Gastrocnemius medialis (tissue), 4 donors: ENCODE measurements at regions not wholly inside any gene's neighbourhood (a gene's known extent, or its start where the extent isn't known, plus 50 kb on each side); places are given as distances from the start of the nearest gene placed in this dataset.

Experiments
- ATAC-seq, 2 donors: fragments of 150-250 bp; one replicate each; pipeline ENCODE4 v1.9.1; 2016
- DNase-seq, 2 donors: peaks; one replicate each; pipeline ENCODE4 v3.0.0-alpha.2; 2019
- H3K27ac ChIP-seq, 4 donors: fragments of 200-600 bp; sonication (generic); 1 replicate in 1 of 4; 2 replicates in 3 of 4; pipeline ENCODE4 v1.5.1; 2016 to 2018; ENCODE audit warnings: mild to moderate bottlenecking in 2 of 4, moderate library complexity in 1 of 4
- H3K27me3 ChIP-seq, 3 donors: fragments of 200-600 bp; sonication (generic) in 2 of 3; 1 replicate in 1 of 3; 2 replicates in 2 of 3; pipeline versions ENCODE4 v1.5.1 to v1.6.0; 2016 to 2019; ENCODE audit warnings: mild to moderate bottlenecking in 1 of 3, moderate library complexity in 1 of 3
- H3K36me3 ChIP-seq, 2 donors: fragments of 200-600 bp; sonication (generic) in 1 of 2; one replicate each; pipeline ENCODE4 v1.5.1; 2017 to 2018
- H3K4me1 ChIP-seq, 2 donors: fragments of 200-600 bp; sonication (generic) in 1 of 2; one replicate each; pipeline ENCODE4 v1.5.1; 2016 to 2017; ENCODE audit warnings: mild to moderate bottlenecking in 2 of 2
- H3K4me3 ChIP-seq, 4 donors: fragments of 200-600 bp; sonication (generic) in 3 of 4; 1 replicate in 1 of 4; 2 replicates in 3 of 4; pipeline ENCODE4 v1.5.1; 2016 to 2019; ENCODE audit warnings: mild to moderate bottlenecking in 2 of 4
- H3K9me3 ChIP-seq, 3 donors: fragments of 200-600 bp; sonication (generic) in 2 of 3; 1 replicate in 1 of 3; 2 replicates in 2 of 3; pipeline ENCODE4 v1.5.1; 2016 to 2019
- CTCF ChIP-seq, 5 experiments: fragments of 450-650 bp in 3 of 5; fragments of 200-600 bp in 2 of 5; sonication (generic) in 2 of 5; IDR thresholded peaks in 4 of 5; conservative IDR thresholded peaks in 1 of 5; 1 replicate in 4 of 5; 2 replicates in 1 of 5; pipeline ENCODE4 v1.5.1; 2016 to 2019; ENCODE audit warnings: antibody characterized with exemption in 5 of 5, mild to moderate bottlenecking in 3 of 5, moderate library complexity in 3 of 5
- POLR2A ChIP-seq, 2 donors: fragments of 450-650 bp; IDR thresholded peaks; one replicate each; pipeline ENCODE4 v1.6.1; 2017; ENCODE audit warnings: antibody characterized with exemption in 2 of 2, mild to moderate bottlenecking in 2 of 2, moderate library complexity in 2 of 2
- in situ Hi-C, 4 donors: fragments of 200-750 bp; cut with MboI; loops; one replicate each; pipeline versions ENCODE4 v1.15.0 to v1.8.0; 2017; ENCODE audit warnings: low sequenced_read_pairs in 4 of 4
- intact Hi-C: fragments of 100-400 bp; cut with DNase I; formaldehyde crosslinking; loops from one replicate; pipeline ENCODE4 v1.15.1; 2023; ENCODE audit warnings: low total_unique reads

GRCh38 chr16:79792664-79793351, 192.3 kb upstream of the MAF start:
- Histone ChIP-seq H3K4me1 (no peaks in the 10 kb centered on the region), H3K4me3 (no peak overlapping the region), H3K9me3 (no peaks in the 10 kb centered on the region), H3K36me3 (no peaks in the 10 kb centered on the region), H3K27ac (no peak overlapping the region), H3K27me3 (no peaks in the 10 kb centered on the region)
- no peak for TF ChIP-seq CTCF (IDR thresholded peaks at IDR 0.05 in 4 of 5, conservative IDR thresholded peaks at IDR 0.05 in 1 of 5)
- no peak for TF ChIP-seq POLR2A (IDR thresholded peaks at IDR 0.05)
- intact Hi-C loops = no loop called here
- in situ Hi-C loops = no loop called here
- DNase-seq (no peak), ATAC-seq (no peak)

GRCh38 chr16:79792076-79792475, 191.5 kb upstream of the MAF start:
- Histone ChIP-seq H3K9me3 (no peaks in the 10 kb centered on the region), H3K27me3 (no peaks in the 10 kb centered on the region), H3K4me1 (no peaks in the 10 kb centered on the region), H3K27ac (no peak overlapping the region), H3K36me3 (no peaks in the 10 kb centered on the region), H3K4me3 (no peak overlapping the region)
- ATAC-seq (no peak), DNase-seq (no peak)
- in situ Hi-C loops (no loop called here), intact Hi-C loops (no loop called here)
- no peak for TF ChIP-seq POLR2A (IDR thresholded peaks at IDR 0.05)
- TF ChIP-seq CTCF (IDR thresholded peaks at IDR 0.05 in 4 of 5, conservative IDR thresholded peaks at IDR 0.05 in 1 of 5) = no peak

GRCh38 chr16:79790854-79791253, 190.3 kb upstream of the MAF start:
- ATAC-seq (no peak), DNase-seq (no peak)
- Histone ChIP-seq H3K27me3 (no peaks in the 10 kb centered on the region), H3K27ac (no peak overlapping the region), H3K9me3 (no peaks in the 10 kb centered on the region), H3K4me3 (no peak overlapping the region), H3K4me1 (no peaks in the 10 kb centered on the region), H3K36me3 (no peaks in the 10 kb centered on the region)
- in situ Hi-C loops = no loop called here
- no peak for TF ChIP-seq POLR2A (IDR thresholded peaks at IDR 0.05)
- TF ChIP-seq CTCF (IDR thresholded peaks at IDR 0.05 in 4 of 5, conservative IDR thresholded peaks at IDR 0.05 in 1 of 5) = no peak
- intact Hi-C loops = no loop called here

GRCh38 chr16:79788949-79789348, 188.4 kb upstream of the MAF start:
- H3K27ac ChIP-seq = no peak overlapping the region
- H3K9me3 ChIP-seq = no peaks in the 10 kb centered on the region
- ATAC-seq (no peak), DNase-seq (no peak)
- no peaks in the 10 kb centered on the region for H3K4me1 ChIP-seq
- no peaks in the 10 kb centered on the region for H3K36me3 ChIP-seq
- no peak overlapping the region for H3K4me3 ChIP-seq
- intact Hi-C loops (no loop called here), in situ Hi-C loops (no loop called here)
- TF ChIP-seq POLR2A (IDR thresholded peaks at IDR 0.05) (no peak), CTCF (IDR thresholded peaks at IDR 0.05 in 4 of 5, conservative IDR thresholded peaks at IDR 0.05 in 1 of 5) (no peak)
- no peaks in the 10 kb centered on the region for H3K27me3 ChIP-seq

DNA sequence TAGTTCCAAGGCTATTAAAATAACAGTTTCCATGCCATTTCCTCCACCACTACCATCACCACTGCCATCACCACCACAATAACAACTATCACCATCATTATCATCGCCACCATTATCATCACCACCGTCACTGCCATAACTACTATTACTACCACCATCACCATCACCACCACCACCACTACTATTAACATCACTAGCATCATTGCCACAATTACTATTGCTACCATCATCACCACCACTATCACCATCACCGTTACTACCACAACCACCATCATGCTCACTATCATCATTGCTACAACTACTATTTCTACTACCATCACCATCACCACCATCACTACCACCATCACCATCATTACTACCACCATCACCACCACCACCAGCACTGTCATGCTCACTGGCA, 185.9 kb upstream of the MAF start:
- in situ Hi-C loops = no loop called here
- intact Hi-C loops = no loop called here
- H3K4me1 ChIP-seq = no peaks in the 10 kb centered on the region
- H3K27ac ChIP-seq = no peak overlapping the region
- no peak for ATAC-seq
- DNase-seq = no peak
- no peaks in the 10 kb centered on the region for H3K36me3 ChIP-seq
- TF ChIP-seq CTCF (IDR thresholded peaks at IDR 0.05 in 4 of 5, conservative IDR thresholded peaks at IDR 0.05 in 1 of 5) (no peak), POLR2A (IDR thresholded peaks at IDR 0.05) (no peak)
- no peaks in the 10 kb centered on the region for H3K27me3 ChIP-seq
- H3K4me3 ChIP-seq = no peak overlapping the region
- H3K9me3 ChIP-seq = no peaks in the 10 kb centered on the region
